Stimulated activated CD8-positive, alpha-beta memory T cell treated with anti-CD3 and anti-CD28 coated beads, Interleukin-4, amount 100 ng/mL, for 4 hours (primary cell): ENCODE measurements at regions not wholly inside any gene's neighbourhood (a gene's known extent, or its start where the extent isn't known, plus 50 kb on each side); places are given as distances from the start of the nearest gene placed in this dataset.
"Not testable (repeated sequence)": the region's sequence is repeated elsewhere in the genome, so short reads cannot be mapped to it uniquely, and the experiment has no call there.

Source experiments
- DNase-seq, 2 donors: peaks; one replicate each; pipeline ENCODE4 v3.0.0-alpha.2; 2020; ENCODE audit warnings: low read depth in 2 of 2, low spot score in 1 of 2

GRCh38 chr5:125229556-125229955 is 483.1 kb upstream of the ZNF608 start:
- DNase-seq = no peak

- no peak for DNase-seq
These were observed 486.4 kb upstream of the ZNF608 start for GRCh38 chr5:125232779-125233230.

- no peak for DNase-seq
These were observed 487.5 kb upstream of the ZNF608 start for GRCh38 chr5:125233944-125234343.

GRCh38 chr5:125236007-125236406 is 489.6 kb upstream of the ZNF608 start:
- no peak for DNase-seq

GRCh38 chr5:125236981-125237380 is 490.5 kb upstream of the ZNF608 start:
- DNase-seq = no peak

GRCh38 chr5:125244531-125244930 is 498.1 kb upstream of the ZNF608 start:
- DNase-seq = no peak

GRCh38 chr5:125245216-125245615 is 498.8 kb upstream of the ZNF608 start:
- no peak for DNase-seq

GRCh38 chr5:125249400-125249799 is 503.0 kb upstream of the ZNF608 start:
- DNase-seq = no peak

GRCh38 chr5:125251703-125252102 is 505.3 kb upstream of the ZNF608 start:
- DNase-seq = no peak

GRCh38 chr5:125253634-125254033 is 507.2 kb upstream of the ZNF608 start:
- DNase-seq = not testable (repeated sequence)

- DNase-seq = no peak
These were observed 507.8 kb upstream of the ZNF608 start for GRCh38 chr5:125254267-125254666.

- DNase-seq = no peak
These were observed 509.9 kb upstream of the ZNF608 start for GRCh38 chr5:125256296-125256695.

GRCh38 chr5:125257057-125257972 is 510.9 kb upstream of the ZNF608 start:
- no peak for DNase-seq

- no peak for DNase-seq
These were observed 511.6 kb upstream of the ZNF608 start for GRCh38 chr5:125257997-125258396.

GRCh38 chr5:125258615-125259014 is 512.2 kb upstream of the ZNF608 start:
- no peak for DNase-seq

GRCh38 chr5:125261505-125262250 is 515.2 kb upstream of the ZNF608 start:
- no peak for DNase-seq

- DNase-seq = no peak
These were observed 516.3 kb upstream of the ZNF608 start for GRCh38 chr5:125262782-125263181.

GRCh38 chr5:125263356-125263755 is 516.9 kb upstream of the ZNF608 start:
- DNase-seq = no peak

GRCh38 chr5:125266106-125266505 is 519.7 kb upstream of the ZNF608 start:
- no peak for DNase-seq

- DNase-seq = no peak
These were observed 521.3 kb upstream of the ZNF608 start for GRCh38 chr5:125267636-125268248.

GRCh38 chr5:125269926-125270325 is 523.5 kb upstream of the ZNF608 start:
- DNase-seq = no peak

- no peak for DNase-seq
These were observed 525.9 kb upstream of the ZNF608 start for GRCh38 chr5:125272357-125272756.
